Astrocyte of the cerebellum (primary cell): ENCODE measurements at regions not wholly inside any gene's neighbourhood (a gene's known extent, or its start where the extent isn't known, plus 50 kb on each side); places are given as distances from the start of the nearest gene placed in this dataset.

Source experiments
- DNase-seq: peaks from one replicate; pipeline ENCODE4 v3.0.0-alpha.2; 2011; ENCODE audit warnings: low read depth
- H3K4me3 ChIP-seq: 2 replicates; pipeline ENCODE4 v1.5.1; 2011; ENCODE audit warnings: mild to moderate bottlenecking, low read depth, low read length, moderate library complexity
- in situ Hi-C: cut with HindIII; loops from 2 replicates; pipeline ENCODE4 v1.10.0; 2017; ENCODE audit warnings: low sequenced_read_pairs
- TF ChIP-seq, protein P1 (sequence below): IDR thresholded peaks from 2 replicates; pipeline ENCODE4 v1.5.1; 2012; ENCODE audit warnings: low read length, low read depth, moderate library complexity, mild to moderate bottlenecking; ENCODE audit errors: missing control alignments

- TF ChIP-seq, protein P1, sequence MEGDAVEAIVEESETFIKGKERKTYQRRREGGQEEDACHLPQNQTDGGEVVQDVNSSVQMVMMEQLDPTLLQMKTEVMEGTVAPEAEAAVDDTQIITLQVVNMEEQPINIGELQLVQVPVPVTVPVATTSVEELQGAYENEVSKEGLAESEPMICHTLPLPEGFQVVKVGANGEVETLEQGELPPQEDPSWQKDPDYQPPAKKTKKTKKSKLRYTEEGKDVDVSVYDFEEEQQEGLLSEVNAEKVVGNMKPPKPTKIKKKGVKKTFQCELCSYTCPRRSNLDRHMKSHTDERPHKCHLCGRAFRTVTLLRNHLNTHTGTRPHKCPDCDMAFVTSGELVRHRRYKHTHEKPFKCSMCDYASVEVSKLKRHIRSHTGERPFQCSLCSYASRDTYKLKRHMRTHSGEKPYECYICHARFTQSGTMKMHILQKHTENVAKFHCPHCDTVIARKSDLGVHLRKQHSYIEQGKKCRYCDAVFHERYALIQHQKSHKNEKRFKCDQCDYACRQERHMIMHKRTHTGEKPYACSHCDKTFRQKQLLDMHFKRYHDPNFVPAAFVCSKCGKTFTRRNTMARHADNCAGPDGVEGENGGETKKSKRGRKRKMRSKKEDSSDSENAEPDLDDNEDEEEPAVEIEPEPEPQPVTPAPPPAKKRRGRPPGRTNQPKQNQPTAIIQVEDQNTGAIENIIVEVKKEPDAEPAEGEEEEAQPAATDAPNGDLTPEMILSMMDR: no peak
- in situ Hi-C loops: no loop called here
- DNase-seq: no peak
- no peak overlapping the region for H3K4me3 ChIP-seq
Measured at GRCh38 chr5:4832471-4832870, 307.7 kb upstream of the ADAMTS16 start.

DNA sequence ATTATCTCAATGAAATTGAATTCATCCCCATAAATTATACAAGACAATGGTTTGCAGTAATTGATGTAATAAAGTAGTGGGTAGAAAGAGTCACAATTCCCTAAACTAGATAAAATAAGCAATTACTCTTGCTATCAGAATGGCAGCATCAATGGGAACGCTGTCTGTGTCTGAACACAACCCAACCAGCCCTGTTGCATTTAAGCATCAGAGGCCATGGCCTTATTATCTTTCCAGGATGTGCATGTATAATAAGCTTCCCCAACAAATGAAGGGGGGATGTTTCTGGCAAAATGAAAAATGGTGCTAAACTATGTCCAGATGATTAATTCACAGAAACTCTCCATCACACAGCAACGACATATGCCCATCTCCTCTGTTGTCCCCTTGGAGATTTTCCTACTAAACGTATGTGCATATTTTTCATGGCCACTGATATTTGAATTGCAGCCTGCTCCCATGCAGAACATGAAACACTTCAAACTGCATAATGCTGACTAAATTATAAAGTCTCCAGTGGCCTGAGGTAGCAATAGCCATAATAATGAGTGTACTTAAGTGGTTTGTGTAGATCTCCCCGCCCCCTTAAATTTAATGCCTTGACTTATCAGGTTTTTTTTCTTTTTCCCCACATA is 306.9 kb upstream of the ADAMTS16 start:
- DNase-seq: no peak
- in situ Hi-C loops: no loop called here
- TF ChIP-seq, protein P1: no peak
- H3K4me3 ChIP-seq: no peak overlapping the region

DNA sequence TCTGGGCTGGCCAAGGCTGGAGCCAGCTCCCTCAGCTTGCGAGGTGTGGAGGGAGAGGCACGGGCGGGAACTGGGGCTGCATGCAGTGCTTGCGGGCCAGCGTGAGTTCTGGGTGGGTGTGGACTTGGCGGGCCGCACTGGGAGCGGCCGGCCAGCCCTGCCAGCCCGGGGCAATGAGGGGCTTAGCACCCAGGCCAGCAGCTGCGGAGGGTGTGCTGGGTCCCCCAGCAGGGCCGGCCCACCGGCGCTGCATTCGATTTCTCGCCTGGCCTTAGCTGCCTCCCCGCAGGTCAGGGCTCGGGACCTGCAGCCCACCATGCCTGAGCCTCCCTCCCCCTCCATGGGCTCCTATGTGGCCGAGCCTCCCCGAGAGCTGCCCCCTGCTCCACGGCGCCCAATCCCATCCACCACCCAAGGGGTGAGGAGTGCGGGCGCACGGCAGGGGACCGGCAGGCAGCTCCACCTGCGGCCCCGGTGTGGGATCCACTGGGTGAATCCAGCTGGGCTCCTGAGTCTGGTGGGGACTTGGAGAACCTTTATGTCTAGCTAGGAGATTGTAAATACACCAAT is 302.6 kb upstream of the ADAMTS16 start:
- TF ChIP-seq, protein P1: no peak
- DNase-seq: no peak
- no peak overlapping the region for H3K4me3 ChIP-seq
- in situ Hi-C loops: no loop called here

GRCh38 chr5:4845221-4845620 is 294.9 kb upstream of the ADAMTS16 start:
- in situ Hi-C loops: no loop called here
- DNase-seq: no peak
- TF ChIP-seq, protein P1: no peak
- H3K4me3 ChIP-seq: no peak overlapping the region

DNA sequence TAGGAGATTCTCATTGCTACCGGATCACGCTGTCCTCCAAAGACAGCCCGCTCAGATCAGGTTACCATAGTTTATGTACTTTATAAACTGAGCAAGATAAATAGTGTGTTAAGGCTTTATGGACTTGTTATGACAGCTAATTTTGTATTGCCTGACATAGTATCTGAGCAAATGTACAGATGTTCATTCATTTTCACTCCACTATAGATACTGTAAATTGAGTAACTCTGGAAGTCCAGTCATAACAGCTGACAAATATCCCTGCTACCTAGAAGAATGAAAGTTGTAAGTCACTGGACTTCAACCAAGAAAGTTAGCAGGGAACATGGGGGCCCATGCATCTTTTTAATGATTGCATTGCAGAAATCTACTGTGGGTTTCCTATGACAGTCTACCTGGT is 292.4 kb upstream of the ADAMTS16 start:
- DNase-seq: no peak
- TF ChIP-seq, protein P1: no peak
- in situ Hi-C loops: no loop called here

GRCh38 chr5:4855036-4855435 is 285.1 kb upstream of the ADAMTS16 start:
- DNase-seq: no peak
- no peak overlapping the region for H3K4me3 ChIP-seq
- in situ Hi-C loops: no loop called here
- TF ChIP-seq, protein P1: no peak

More for the DNA sequence above, 292.4 kb upstream of the ADAMTS16 start:
- H3K4me3 ChIP-seq: no peak overlapping the region

GRCh38 chr5:4855880-4856279 is 284.2 kb upstream of the ADAMTS16 start:
- TF ChIP-seq, protein P1: no peak
- in situ Hi-C loops: no loop called here
- no peak overlapping the region for H3K4me3 ChIP-seq
- no peak for DNase-seq
